ENCODE measurements at regions not wholly inside any gene's neighbourhood (a gene's known extent, or its start where the extent isn't known, plus 50 kb on each side); places are given as distances from the start of the nearest gene placed in this dataset.

DNA sequence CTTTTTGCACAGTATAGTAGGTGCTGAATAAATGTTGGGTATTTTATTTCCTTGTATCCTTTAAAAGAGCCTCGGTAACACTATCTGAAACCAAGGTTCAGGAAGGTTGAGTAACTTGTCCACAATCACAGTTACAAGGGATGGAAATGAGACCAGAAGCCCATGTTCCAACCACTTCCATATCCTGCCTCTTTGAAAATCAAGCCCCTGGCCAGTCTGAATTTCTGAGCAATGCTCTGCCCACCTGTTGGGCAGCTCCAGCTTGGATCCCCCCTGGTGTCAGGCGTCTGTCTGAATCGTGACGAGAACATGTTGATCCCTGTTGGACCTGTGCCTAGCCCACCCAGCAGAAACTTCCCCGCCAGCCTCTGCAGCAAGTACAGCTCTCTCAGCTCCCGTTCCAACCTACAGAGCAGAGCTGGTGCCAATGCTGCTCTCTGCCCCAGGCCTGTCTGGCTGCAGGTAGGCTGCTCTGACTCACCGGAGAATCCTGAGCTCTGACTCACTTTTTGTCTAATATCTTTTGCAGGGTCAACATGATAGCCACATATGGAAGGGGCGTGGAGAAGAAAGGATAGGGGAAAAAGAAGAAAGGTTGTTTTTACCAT lies 595.5 kb downstream of the INHBA start:
- ATAC-seq (replicated peaks) (no peak), DNase-seq (no peak)
- no peak overlapping the region for H3K27ac Mint-ChIP-seq
- no peak overlapping the region for H3K4me3 Mint-ChIP-seq
- H3K9me3 Mint-ChIP-seq = peaks cover 0 to 4% of the 10 kb centered on the region in 2 donors
- H3K4me1 Mint-ChIP-seq = peaks cover 4 to 7% of the 10 kb centered on the region in 2 donors
- H3K36me3 Mint-ChIP-seq = no peaks in the 10 kb centered on the region
- no peaks in the 10 kb centered on the region for H3K27me3 Mint-ChIP-seq

DNA sequence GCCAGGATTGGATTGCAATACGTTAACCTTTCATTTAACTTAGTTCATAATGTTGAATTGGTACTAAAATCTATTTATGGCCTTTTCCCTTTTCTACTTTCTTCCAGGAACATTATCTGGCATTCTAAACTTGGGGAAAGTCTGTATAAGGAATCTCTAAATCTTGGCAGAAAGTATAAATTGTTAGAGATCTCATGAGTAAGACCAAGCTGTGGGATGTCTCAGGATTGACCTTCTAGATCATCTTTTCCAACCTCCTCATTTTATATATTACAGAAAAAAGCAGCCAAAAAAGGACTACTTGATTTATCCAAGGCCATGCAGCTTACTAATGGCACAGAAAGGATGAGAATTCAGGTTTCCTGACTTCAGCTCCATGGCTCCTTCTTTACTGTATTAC lies 598.3 kb downstream of the INHBA start:
- Mint-ChIP-seq H3K27me3 (no peaks in the 10 kb centered on the region), H3K4me1 (peaks cover 5 to 7% of the 10 kb centered on the region in 2 donors), H3K27ac (no peak overlapping the region), H3K4me3 (no peak overlapping the region), H3K9me3 (peaks cover 0 to 5% of the 10 kb centered on the region in 2 donors), H3K36me3 (no peaks in the 10 kb centered on the region)
- no peak for DNase-seq
- ATAC-seq (replicated peaks) = no peak

DNA sequence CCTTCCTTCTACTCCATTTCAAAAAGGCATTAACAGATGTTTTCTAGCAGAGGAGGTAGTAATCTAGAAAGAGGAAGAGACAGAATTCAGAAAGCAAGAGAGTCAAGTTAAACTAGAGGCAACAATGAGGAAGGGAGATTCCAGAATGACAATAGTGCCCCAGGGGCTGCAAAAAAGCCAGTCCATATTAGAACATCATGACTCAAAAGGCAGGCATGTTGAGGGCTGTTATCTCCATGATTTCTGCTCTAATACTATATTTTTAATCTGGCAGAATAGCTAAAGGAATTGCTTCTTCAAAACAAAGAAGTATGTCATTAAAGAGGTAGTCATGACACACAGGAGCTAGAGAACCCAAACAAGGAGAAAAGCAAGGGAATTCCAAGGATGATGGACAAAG lies 599.6 kb downstream of the INHBA start:
- Mint-ChIP-seq H3K27me3 (peaks cover 0 to 5% of the 10 kb centered on the region in 2 donors), H3K4me3 (no peak overlapping the region), H3K27ac (no peak overlapping the region), H3K9me3 (peaks cover 0 to 5% of the 10 kb centered on the region in 2 donors), H3K36me3 (no peaks in the 10 kb centered on the region), H3K4me1 (peaks cover 5 to 7% of the 10 kb centered on the region in 2 donors)
- DNase-seq = peak; percentile 29
- ATAC-seq (replicated peaks) = peak; percentile 92 to 95

DNA sequence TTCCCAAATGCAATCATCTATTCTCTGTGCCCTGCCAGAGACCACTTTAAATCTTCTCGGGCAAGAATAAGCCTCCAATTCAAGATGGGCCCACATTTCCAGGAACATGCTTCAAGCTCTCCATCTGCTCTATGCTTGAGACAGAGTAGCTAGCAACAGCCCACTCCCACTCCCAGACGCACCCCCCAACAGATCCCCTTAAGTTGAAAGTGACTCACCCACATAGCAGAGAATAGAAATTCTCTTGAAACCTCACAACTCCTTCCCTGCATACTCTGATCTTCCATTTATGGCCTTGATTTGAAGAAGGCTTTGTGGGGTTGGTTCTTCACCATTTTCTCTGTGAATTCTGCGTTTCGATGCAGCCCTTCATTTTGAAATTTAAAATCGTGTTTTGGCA lies 604.0 kb downstream of the INHBA start:
- Mint-ChIP-seq H3K36me3 (no peaks in the 10 kb centered on the region), H3K9me3 (peaks cover 0 to 5% of the 10 kb centered on the region in 2 donors), H3K4me3 (no peak overlapping the region), H3K27me3 (peaks cover 0 to 5% of the 10 kb centered on the region in 2 donors), H3K4me1 (peaks cover 5 to 7% of the 10 kb centered on the region in 2 donors), H3K27ac (no peak overlapping the region)
- DNase-seq = no peak
- no peak for ATAC-seq (replicated peaks)

DNA sequence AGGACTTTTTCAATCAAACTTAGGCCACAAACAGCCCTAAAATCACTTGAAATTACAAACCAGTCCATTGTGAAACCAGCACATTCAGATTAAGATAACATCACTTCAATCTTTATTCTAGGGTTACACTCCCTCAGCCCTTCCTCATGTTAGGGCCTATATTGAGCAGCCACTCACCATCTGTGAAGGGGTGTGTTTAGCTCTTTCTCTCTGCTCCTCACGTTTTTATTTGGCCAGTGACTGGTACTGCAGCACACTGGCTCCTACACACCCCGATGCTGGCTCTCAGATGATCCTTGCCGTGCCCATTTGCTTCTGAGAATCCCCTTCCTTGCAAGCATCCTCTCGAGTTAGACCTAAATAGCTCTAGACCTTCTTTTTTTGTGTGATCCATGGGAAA lies 604.5 kb downstream of the INHBA start:
- no peak for DNase-seq
- Mint-ChIP-seq H3K36me3 (no peaks in the 10 kb centered on the region), H3K4me3 (no peak overlapping the region), H3K9me3 (peaks cover 0 to 4% of the 10 kb centered on the region in 2 donors), H3K27ac (no peak overlapping the region), H3K4me1 (peaks cover 4% of the 10 kb centered on the region in 2 donors), H3K27me3 (peaks cover 0 to 5% of the 10 kb centered on the region in 2 donors)
- ATAC-seq (replicated peaks) = no peak

DNA sequence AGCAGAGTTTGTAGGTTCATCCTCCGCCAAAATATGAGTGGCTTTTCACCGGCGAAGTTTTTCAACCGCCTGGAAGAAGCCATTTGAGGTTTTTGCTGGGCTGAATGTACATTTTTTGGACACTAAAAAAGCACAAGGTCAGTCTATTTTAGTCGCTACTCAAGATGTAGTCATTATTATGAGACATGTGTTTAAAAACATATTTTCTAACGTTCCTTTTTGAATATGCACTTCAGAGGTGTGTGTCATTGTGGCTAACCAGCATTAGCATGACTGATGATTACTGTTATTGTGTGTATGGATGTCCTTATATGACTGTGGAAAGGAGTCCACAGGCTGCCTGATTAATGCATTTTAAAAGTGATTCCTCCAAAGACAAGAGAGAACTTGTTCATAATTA lies 605.4 kb downstream of the INHBA start:
- Mint-ChIP-seq H3K4me3 (no peak overlapping the region), H3K27me3 (peaks cover 0 to 5% of the 10 kb centered on the region in 2 donors)

DNA sequence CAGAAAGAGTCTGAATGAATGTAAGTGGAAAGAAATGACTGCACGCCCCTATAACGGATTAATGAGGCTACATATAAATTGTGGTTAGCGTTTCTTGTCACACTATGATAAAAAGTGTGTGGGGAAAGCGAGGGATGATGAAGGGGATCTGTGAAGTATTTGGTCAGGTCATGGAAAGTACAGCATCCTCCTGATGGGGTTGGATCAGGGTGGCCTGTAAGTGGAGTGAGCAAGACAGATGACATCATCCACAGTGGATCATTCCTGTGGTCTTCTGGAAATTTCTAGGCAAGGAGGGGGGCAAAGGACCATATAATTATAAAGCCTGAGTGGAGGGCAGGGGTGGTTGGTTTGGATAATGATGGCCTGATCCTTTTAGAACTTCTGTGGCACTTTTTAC lies 606.0 kb downstream of the INHBA start:
- DNase-seq = no peak
- H3K9me3 Mint-ChIP-seq = peaks cover 0 to 1% of the 10 kb centered on the region in 2 donors
- no peak overlapping the region for H3K27ac Mint-ChIP-seq
- H3K4me1 Mint-ChIP-seq = peaks cover 0 to 1% of the 10 kb centered on the region in 2 donors
- no peak overlapping the region for H3K4me3 Mint-ChIP-seq
- H3K36me3 Mint-ChIP-seq = no peaks in the 10 kb centered on the region
- ATAC-seq (replicated peaks) = no peak
- H3K27me3 Mint-ChIP-seq = peaks cover 0 to 5% of the 10 kb centered on the region in 2 donors

More for the DNA sequence above, 605.4 kb downstream of the INHBA start:
- Mint-ChIP-seq H3K36me3 (no peaks in the 10 kb centered on the region), H3K9me3 (peaks cover 0 to 1% of the 10 kb centered on the region in 2 donors), H3K27ac (no peak overlapping the region), H3K4me1 (peaks cover 0 to 1% of the 10 kb centered on the region in 2 donors)
- ATAC-seq (replicated peaks) = no peak
- no peak for DNase-seq

DNA sequence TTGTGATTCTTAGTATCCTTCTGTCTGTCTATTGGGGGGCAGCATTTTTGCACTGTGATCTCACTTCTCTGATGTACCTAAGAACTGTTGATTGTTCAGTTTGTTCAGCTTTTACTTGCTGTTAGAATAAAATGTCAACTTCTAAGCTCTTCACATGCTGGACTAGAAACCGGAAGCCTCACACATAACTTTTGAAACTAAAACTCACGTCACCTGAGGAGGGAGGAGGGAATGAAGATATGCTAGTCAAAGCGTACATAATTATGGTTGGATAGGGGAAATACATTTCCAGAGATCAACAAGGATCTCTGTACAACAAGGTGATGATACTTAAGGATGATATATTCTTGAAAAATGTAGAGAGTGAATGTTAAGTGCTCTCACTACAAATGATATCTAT lies 609.7 kb downstream of the INHBA start:
- H3K4me1 Mint-ChIP-seq = no peaks in the 10 kb centered on the region
- no peaks in the 10 kb centered on the region for H3K36me3 Mint-ChIP-seq
- ATAC-seq (replicated peaks) (no peak), DNase-seq (no peak)
- H3K27ac Mint-ChIP-seq = no peak overlapping the region
- H3K27me3 Mint-ChIP-seq = no peaks in the 10 kb centered on the region
- H3K9me3 Mint-ChIP-seq = peaks cover 2 to 6% of the 10 kb centered on the region in 2 donors
- H3K4me3 Mint-ChIP-seq = no peak overlapping the region

DNA sequence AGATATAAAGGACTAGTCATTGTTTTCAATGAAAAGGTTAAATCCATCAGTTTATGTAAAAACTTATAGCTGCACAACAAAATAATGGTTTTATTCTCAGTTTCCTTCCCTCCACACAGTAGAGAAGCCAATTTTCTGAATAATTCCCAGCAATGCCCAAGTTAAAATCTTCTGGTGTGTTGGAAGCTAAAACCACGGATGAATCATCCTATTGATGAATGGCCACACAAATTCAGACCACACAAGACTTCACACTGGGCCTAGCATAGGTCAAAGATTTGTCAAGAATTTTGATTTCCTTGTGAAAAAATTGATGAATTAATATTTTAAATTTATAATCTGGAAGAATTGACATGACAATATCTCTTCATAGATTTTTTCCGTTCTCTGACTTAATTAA lies 617.6 kb downstream of the INHBA start:
- no peaks in the 10 kb centered on the region for H3K4me1 Mint-ChIP-seq
- H3K36me3 Mint-ChIP-seq = no peaks in the 10 kb centered on the region
- H3K27me3 Mint-ChIP-seq = no peaks in the 10 kb centered on the region
- no peak for ATAC-seq (replicated peaks)
- peaks cover 2 to 6% of the 10 kb centered on the region in 2 donors for H3K9me3 Mint-ChIP-seq
- DNase-seq = no peak
- H3K4me3 Mint-ChIP-seq = no peak overlapping the region
- no peak overlapping the region for H3K27ac Mint-ChIP-seq

DNA sequence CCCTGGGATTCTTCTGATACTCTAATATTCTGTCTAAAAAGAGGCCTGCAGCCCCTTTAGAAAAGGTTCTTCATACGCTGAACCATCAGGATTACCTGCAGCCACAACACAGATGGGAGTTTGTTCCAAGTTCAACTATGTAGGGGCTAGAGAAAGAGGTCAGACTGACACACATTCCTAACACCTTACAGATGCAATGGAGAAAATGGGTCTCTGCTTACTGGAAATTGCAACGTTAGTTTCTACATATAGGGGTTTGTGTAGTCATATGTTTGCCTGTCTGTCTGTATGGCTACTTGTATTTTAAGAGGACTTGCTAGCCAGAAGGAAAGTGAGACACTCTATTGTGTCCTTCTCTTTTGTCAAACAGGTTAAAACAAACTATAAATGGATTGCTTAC lies 618.5 kb downstream of the INHBA start:
- H3K4me1 Mint-ChIP-seq = no peaks in the 10 kb centered on the region
- no peaks in the 10 kb centered on the region for H3K36me3 Mint-ChIP-seq
- H3K4me3 Mint-ChIP-seq = no peak overlapping the region
- DNase-seq (no peak), ATAC-seq (replicated peaks) (no peak)
- no peaks in the 10 kb centered on the region for H3K27me3 Mint-ChIP-seq
- peaks cover under 1 to 4% of the 10 kb centered on the region in 2 donors for H3K9me3 Mint-ChIP-seq
- no peak overlapping the region for H3K27ac Mint-ChIP-seq

DNA sequence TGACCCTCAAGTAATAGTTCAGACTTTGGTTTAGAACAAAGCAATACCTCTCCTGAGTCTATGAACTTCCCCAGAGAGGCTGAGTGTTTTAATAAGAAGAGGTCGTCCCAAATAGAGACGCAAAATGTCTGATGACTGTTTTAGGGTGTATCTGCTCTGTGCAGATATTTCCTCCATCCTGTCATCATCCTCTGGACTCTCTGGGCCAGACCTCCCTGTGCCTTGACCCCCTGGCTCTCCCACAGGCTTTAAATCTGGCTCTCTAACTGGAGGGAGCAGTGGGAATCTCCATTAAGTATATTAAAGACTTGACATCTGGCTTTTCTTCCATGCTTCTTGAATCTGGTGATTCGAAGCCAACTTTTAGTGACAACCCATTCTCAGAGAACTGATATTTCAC lies 633.3 kb downstream of the INHBA start:
- no peak for ATAC-seq (replicated peaks)
- H3K4me3 Mint-ChIP-seq = no peak overlapping the region
- no peaks in the 10 kb centered on the region for H3K36me3 Mint-ChIP-seq
- H3K27me3 Mint-ChIP-seq = no peaks in the 10 kb centered on the region
- DNase-seq = no peak
- no peaks in the 10 kb centered on the region for H3K4me1 Mint-ChIP-seq
- H3K9me3 Mint-ChIP-seq = no peaks in the 10 kb centered on the region
- H3K27ac Mint-ChIP-seq = no peak overlapping the region

DNA sequence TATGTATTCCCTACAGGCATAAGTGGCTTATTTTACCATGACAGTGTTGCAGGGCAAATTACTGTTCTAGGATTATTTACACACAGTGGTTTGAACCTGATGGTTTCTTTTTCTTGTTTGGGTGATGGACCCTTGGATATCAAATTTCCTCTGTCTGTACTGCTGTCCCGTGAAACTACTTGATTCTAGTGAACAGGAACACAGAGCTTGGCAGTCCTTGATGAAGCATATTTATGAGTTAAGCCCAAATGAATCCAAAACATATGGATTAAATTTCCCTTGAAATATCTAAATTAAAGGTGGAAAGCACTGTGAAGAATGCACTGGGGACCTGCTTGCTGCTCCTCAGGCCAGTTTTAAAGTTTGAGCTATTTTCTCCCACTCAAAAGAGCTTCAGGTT lies 635.3 kb downstream of the INHBA start:
- no peak overlapping the region for H3K27ac Mint-ChIP-seq
- H3K36me3 Mint-ChIP-seq = no peaks in the 10 kb centered on the region
- no peaks in the 10 kb centered on the region for H3K9me3 Mint-ChIP-seq
- DNase-seq (no peak), ATAC-seq (replicated peaks) (no peak)
- H3K27me3 Mint-ChIP-seq = no peaks in the 10 kb centered on the region
- H3K4me3 Mint-ChIP-seq = no peak overlapping the region
- H3K4me1 Mint-ChIP-seq = no peaks in the 10 kb centered on the region

DNA sequence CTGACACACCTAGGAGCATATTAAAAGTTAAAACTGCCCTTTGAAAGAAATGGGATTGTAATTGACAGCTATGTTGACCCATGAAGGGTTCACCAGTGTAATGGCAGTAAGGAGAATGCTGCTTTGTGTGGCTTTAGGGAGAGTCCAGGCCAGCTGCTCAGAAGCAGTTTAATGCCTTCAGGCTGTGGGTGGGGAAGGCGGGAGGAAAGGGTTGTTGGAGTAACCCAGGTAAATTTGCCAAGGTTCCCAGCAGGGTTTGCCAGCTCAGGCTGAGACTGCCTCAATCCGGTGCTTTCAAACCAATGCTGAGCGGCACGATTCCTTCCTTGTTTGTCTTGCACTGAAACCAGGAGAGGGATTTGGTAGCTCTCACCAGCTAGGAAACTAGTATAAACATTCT lies 637.2 kb downstream of the INHBA start:
- H3K27me3 Mint-ChIP-seq = no peaks in the 10 kb centered on the region
- no peak for DNase-seq
- ATAC-seq (replicated peaks) = no peak

DNA sequence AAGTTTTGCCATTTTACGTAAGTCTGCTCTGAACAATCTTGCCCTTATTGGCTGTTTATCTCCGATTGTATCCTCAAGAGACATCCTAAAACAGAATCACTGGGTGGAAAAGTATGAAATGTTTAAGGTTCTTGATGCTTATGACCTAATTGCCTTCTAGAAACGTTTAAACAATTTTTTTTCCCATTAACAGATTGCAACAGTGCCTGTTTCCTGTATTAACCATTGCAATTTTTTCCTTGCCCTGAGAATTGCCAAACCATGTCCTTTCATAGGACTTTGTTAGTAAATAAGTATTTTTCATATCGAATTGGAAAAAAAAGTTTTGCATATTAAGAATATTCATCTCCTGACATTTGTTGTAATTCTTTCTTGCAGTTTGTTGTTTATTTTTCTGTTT lies 639.8 kb downstream of the INHBA start:
- ATAC-seq (replicated peaks) (no peak), DNase-seq (no peak)
- peaks cover 2 to 6% of the 10 kb centered on the region in 2 donors for H3K9me3 Mint-ChIP-seq
- no peak overlapping the region for H3K27ac Mint-ChIP-seq
- H3K36me3 Mint-ChIP-seq = no peaks in the 10 kb centered on the region
- no peak overlapping the region for H3K4me3 Mint-ChIP-seq
- H3K4me1 Mint-ChIP-seq = no peaks in the 10 kb centered on the region
- no peaks in the 10 kb centered on the region for H3K27me3 Mint-ChIP-seq

More for the DNA sequence above, 637.2 kb downstream of the INHBA start:
- no peak overlapping the region for H3K4me3 Mint-ChIP-seq
- H3K36me3 Mint-ChIP-seq = no peaks in the 10 kb centered on the region
- no peaks in the 10 kb centered on the region for H3K4me1 Mint-ChIP-seq
- no peaks in the 10 kb centered on the region for H3K9me3 Mint-ChIP-seq
- H3K27ac Mint-ChIP-seq = no peak overlapping the region

DNA sequence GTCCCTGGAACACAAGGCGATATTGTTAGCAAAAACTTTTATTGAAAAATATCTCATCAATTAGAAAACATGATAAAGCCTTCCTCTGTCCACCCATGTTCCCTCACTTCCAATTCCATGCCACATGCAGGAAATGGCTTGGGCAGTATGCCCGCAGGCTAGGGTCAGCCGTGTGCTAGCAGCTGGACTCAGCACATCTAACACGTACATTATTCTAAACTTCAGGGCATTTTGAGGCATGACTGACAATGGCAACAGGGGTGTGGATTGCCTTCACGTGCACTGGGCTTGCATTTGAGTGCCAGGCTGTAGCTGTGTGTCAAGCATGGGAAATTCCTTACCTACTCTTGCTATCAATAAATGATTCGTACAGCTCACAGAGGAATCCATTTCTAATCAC lies 642.1 kb downstream of the INHBA start:
- Mint-ChIP-seq H3K27me3 (no peaks in the 10 kb centered on the region), H3K27ac (no peak overlapping the region)
- ATAC-seq (replicated peaks) = no peak

DNA sequence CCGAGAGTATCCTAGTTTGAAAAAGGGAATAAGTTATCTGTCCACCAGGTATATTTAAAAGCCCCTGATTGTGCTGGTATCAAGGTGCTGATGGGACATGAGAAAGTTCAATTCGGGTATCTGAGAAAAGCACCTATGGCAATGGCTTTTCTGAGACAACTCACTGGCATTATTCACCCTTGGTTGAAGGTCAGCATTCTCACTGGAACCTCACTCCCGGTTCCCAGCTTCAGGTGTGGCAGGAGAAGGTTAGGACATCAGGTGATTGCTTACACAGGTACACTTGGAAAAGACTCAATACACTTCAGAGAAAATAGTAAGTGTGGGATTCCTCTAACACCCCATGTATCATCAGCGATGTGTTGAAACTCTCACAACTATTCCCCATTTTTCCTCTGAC lies 643.1 kb downstream of the INHBA start:
- DNase-seq = no peak
- Mint-ChIP-seq H3K36me3 (no peaks in the 10 kb centered on the region), H3K9me3 (peaks cover 13 to 21% of the 10 kb centered on the region in 2 donors), H3K27me3 (no peaks in the 10 kb centered on the region), H3K27ac (no peak overlapping the region), H3K4me3 (no peak overlapping the region), H3K4me1 (no peaks in the 10 kb centered on the region)
- ATAC-seq (replicated peaks) = no peak

More for the DNA sequence above, 642.1 kb downstream of the INHBA start:
- peaks cover 13 to 21% of the 10 kb centered on the region in 2 donors for H3K9me3 Mint-ChIP-seq
- H3K4me3 Mint-ChIP-seq = no peak overlapping the region
- H3K36me3 Mint-ChIP-seq = no peaks in the 10 kb centered on the region
- DNase-seq = no peak
- H3K4me1 Mint-ChIP-seq = no peaks in the 10 kb centered on the region

All from stimulated activated naive B cell treated with anti-CD40 and anti-IgM and Interleukin-4, amounts not matched to agents 10 μg/mL and 1 μg/mL and 100 μg/mL, for 72 hours (primary cell).